HG03521 (cell line): ENCODE measurements at regions not wholly inside any gene's neighbourhood (a gene's known extent, or its start where the extent isn't known, plus 50 kb on each side); places are given as distances from the start of the nearest gene placed in this dataset.
"Not testable (repeated sequence)": the region's sequence is repeated elsewhere in the genome, so short reads cannot be mapped to it uniquely, and the experiment has no call there.

Experiments used
- ATAC-seq: cut with Tn5 transposase; IDR thresholded peaks from one replicate; pipeline ENCODE4 v1.9.1; 2021; ENCODE audit warnings: mild to moderate bottlenecking, moderate library complexity; ENCODE audit not compliant: unreplicated experiment

DNA sequence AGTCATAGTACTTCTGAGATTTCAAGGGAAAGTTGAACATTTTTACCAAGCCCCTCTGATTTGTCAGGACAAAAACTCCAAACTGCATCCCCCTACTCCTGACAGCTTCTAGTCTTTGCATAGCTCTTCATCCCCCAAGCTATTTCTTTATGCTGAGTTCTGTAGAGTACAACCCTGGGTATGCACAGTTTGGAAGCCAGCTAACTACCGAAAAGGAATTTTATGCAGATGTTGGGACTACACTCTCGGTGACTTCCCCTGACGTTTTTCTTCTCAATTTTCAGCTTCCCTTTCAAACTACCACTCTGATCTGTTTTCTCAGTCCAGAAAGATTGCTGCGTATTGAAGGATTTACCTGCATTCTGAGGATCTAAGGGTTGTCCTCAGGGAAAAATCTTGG, 1060.2 kb upstream of the ACVR2A start:
- no peak for ATAC-seq

DNA sequence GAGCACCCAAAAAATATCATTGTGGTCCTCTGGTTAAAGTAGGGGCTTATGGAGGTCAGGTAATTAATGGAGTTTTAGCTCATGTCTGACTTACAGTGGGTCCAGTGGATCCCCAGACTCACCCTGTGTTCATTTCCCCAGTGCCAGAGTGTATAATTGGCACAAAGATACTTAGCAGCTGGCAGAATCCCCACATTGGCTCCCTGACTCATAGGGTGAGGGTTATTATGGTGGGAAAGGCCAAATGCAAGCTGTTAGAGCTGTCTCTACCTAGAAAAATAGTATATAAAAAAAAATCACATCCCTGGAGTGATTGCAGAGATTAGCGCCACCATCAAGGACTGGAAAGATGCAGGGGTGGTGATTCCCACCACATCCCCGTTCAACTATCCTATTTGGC, 1067.6 kb upstream of the ACVR2A start:
- no peak for ATAC-seq

DNA sequence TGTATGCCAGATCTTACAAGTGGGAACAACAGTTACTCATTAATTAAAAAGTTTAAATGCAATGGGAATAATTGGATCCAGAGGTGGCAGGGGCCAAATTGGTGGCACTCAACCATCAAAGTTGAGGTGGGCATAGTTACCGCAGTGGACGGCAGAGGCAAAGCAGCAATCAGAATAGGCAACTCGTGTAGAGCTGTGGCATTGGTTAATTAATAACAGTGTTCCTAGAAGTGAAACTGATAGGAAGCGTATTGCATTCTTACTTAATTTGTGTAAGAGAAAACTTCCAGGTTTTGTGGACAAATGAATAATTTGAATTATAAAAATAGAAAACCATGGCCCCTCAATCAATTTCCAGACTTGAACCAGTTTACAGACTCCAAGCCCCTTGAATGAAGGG, 1068.2 kb upstream of the ACVR2A start:
- ATAC-seq, result no peak

DNA sequence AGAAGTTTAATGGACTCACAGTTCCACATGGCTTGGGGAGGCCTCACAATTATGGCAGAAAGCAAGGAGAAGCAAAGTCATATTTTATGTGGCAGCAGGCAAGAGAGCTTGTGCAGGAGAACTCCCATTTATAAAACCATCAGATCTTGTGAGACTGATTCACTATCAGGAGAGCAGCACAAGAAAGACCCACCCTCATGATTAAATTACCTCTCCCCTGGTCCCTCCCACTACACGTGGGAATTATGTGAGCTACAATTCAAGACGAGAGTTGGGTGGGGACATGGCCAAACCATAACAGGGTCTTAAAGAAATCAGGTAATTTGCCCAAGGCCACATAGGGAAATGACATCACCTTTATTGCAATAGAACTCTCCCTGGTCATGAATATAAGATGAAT, 1073.3 kb upstream of the ACVR2A start:
- ATAC-seq, result no peak

DNA sequence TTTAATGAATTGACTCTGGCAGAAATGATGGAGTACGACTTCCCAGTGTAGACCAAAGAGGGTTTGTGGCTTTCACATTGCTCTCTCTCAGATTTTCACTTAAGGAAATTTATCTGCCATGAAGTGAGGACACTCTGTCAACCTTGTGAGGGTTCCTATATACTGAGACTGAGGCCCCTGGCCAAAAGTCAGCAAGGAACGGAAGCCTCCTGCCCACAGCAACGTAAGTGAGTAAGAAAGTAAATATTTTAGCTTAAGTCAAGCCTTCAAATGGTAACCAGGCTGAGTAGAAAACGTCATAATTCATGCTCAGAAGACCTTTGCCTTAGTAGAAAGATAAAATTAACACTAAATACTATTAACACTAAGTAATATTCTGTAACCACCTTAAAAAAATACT, 1080.5 kb upstream of the ACVR2A start:
- ATAC-seq, result no peak

DNA sequence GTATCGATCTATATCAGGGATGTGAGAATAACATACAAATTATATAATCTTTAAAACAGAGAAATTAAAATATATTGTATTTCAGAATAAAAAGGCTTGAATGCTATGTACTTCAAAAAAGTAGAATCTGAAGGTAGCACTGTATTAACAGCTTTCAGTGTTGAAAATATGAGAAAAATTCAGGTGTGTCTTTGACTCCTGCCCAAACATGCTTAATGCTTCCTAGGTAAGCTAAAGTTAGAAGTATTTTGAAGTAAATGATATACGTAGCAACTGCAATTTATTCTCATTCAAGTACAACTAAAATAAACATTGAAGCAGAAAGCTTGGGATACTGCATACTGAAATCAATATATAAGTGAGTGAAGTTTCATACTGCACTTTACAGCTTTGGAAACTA, 1082.0 kb upstream of the ACVR2A start:
- no peak for ATAC-seq

DNA sequence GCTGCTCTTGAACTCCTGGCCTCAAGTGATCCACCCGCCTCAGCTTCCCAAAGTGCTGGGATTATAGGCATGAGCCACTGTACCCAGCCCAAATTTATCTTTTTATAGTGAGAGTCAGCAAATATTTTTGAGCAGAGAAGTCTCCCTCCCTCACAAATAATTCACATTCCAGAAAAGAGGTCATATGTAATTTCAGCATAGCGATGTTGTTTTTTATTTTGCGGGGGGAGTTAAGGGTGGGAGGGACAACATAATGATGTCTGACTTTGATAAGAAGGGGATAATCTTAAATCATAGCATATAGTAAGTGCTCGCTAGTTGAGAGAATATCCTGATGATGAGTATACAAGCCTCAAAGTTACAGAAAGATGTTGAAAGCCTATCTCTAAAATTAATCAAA, 1090.2 kb upstream of the ACVR2A start:
- no peak for ATAC-seq

DNA sequence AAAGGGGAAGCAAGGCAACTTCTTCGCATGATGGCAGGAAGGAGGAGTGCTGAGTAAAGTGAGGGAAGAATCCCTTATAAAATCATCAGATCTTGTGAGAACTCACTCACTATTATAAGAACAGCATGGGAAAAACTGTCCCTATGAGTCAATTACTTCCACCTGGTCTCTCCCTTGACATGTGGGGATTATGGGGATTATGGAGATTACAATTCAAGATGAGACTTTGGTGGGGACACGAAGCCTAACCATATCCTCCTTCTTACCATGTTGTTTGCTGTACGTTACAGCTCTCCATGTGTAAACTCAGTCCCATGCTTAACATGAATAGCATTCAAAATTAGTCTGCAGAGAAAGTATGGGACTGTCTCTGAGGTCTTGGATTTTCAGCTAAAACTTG, 1096.8 kb upstream of the ACVR2A start:
- ATAC-seq, result no peak

DNA sequence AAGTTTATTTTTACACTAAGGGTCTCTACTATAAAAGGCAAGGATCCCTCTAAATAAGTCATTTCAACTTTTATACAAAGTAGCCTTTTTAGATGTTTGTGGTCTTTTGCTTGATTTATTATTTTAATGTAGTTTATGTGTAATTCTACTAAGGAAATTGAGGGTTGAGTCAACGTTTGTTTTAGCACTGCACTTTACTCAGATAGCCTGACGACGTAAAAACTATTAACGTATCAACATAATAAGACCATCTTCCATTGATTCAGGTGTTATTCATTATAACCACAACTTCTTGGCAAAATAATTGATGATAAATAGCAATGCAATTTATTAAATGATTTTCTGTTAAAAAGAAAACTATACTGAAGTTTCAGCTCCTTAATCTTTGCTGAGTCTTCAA, 1103.6 kb upstream of the ACVR2A start:
- ATAC-seq, result no peak

DNA sequence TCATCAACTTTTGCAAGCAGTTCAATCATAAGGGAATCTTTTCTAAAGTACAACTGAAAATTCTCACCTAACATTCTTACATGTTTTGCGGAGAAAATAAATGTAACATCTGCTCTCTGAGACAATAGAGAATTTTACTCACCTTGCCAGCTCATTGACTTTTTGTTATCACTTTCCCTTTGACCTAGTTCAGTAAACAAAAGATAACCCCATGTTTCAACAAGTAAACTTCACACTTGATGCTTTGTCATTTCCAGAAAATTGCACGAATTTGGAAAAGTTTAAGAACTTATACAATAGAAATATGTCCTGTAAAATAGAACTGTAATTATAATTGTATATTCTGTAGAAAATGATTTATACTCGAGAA, 1110.0 kb upstream of the ACVR2A start:
- ATAC-seq, result no peak

DNA sequence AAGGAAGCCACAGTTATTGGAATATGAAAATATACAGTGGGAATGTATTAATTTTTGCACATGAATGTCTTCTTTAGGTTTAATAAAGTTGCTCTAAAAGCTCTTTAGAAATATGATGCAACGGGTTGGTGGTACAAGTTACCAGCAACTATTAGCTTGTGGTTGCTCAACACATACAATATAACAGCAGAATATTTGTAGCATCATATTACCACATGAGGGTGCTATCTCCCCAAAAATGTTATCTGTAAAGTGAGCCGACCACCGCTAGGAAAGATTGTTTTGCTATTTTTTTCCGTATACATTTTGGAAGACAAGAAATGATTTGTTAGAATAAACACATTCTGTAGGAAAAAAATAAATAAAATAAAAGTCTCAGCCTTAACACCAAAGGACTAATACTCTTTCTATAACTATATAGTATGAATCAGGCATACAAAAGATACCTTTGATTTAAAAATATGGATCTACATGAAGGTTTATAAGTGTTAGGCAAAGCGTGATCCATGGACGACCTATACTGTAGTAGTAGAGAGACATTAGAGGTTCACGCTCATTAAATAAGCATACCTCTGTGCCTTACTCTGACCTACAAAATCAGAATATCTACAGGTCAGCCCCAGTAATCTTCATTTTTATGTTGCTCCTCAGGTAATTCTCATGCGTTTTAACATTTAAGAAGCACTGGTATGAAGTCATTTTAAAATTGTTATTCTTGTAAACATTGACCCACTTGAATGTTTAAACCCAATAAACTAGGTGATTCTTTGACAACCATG, 1110.6 kb upstream of the ACVR2A start:
- peak; percentile 82 for ATAC-seq

DNA sequence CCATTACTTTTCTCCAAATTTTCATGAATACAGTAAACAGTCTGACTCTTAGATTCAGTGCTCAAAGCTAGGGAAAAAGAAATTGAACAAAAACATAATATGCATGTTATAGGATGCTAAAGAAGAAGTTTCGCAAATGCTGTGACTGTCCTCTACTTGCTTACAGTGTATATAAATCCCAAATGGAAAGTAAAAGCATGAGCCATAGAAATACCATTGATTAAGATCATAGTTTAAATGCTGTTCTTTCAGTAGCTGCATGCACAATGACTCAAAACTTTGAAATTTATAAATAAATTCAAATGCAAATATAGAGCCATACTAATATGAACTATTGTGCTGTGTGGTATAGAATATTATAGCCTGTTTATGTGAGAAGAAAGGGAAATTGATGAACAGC, 1113.9 kb upstream of the ACVR2A start:
- no peak for ATAC-seq

DNA sequence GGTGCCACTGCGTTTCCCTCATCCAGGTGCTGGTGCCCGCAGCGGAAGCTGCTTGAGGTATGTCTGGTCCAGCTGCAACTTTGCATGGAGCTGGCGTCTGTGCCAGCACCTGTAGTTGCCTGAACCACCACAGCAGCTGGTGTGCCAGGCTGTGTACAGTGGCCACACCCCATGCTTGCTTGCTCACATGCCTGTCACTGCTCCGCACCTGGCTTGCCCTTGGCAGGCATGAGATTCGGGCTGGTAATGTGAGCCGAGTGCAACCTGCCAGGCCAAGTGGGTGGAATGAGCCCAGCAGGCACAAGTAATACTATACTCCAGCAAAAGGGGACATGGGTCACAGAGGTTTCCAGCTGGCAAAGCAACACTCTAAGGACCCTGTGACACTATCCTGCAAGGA, 1123.3 kb upstream of the ACVR2A start:
- no peak for ATAC-seq

DNA sequence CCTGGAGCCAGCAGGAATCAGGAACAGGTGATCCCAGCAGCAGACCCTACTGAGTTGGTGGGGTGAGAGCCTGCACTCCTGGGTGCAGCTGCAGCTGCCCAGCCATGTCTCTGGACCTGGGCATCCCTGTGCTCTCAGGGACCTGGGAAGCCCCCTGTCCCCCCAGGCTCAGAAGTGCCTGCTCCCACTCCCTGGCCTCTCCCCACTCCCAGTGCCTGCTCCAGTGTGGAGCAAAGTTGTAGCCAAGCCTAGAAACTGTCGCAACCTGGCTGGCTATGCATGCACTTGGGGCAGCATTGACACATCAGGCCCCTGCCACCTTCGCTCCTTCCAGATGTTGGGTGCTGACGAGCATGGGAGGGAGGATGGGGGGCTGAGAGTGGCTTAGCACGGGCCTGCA, 1124.7 kb upstream of the ACVR2A start:
- ATAC-seq, result no peak

DNA sequence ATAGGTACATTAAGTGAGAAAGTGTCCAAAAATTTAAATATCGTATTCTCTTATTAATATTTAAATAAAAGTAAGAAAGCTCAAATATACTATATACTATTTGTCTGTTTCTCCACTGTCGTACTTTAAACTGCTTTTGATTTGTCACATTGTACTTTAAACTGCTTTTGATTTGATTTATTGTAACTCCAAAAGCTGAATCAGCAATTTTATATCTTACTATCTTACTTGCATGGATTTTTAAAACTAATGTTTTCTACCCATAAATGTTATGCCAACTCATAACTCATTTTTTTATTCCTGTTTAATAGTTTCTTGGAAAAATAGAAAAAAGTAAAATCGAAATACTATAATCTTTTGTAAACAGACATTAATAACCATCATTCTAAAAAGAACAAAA, 1128.2 kb upstream of the ACVR2A start:
- no peak for ATAC-seq

DNA sequence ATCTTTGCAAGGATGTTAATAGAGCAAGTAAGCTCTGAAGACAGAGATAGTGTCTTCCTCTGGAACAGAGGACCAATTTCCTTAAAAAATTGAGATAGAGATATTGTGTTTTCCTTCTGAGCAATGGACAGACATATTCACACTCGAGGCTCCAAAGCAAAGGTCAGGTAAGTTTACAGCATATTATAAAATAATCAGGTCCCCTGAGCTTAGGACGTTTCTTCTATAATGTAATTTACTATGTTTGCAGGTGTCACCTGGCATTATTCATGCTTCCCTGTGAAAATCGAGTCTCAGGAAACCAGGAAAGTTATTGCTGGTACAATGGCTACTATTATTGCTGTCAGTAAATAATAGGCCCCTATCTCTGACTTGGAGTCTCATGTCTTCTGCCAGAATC, 1135.8 kb upstream of the ACVR2A start:
- no peak for ATAC-seq

DNA sequence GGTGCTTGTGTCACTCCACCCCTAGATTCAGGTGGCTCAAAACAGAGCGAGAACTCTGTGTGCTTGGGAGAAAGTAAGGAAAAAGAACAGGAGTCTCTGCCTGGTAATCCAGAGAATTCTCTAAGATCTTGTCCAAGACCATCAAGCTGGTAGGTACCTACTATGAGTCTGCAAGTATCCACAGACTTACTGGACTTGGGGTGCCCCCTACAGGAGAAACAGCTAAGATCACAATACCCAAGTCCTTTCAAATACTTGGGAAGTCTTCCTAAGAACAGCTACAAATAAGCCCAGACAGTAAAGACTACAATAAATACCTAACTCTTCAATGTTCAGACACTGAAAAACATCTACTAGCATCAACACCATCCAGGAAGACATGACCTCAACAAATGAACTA, 1143.6 kb upstream of the ACVR2A start:
- ATAC-seq, result no peak

DNA sequence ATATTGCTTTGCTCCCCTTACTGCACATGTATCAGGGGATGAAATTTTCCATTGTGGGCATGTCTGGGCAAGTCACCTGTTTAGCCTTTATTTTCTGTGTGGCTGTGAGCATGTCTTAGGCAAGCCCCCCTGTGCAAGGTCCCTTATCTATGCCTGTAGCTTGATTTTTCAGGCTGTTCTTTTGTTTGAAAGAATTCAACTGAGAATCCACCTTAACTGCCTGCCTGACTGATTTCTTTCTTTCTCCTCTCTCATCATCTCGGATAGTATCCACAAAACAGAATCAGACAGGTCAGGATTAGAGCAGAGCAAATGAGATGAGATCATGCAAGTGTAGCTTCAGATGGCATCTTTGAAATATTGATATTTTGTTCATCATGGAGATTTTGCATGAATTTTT, 1147.5 kb upstream of the ACVR2A start:
- no peak for ATAC-seq

DNA sequence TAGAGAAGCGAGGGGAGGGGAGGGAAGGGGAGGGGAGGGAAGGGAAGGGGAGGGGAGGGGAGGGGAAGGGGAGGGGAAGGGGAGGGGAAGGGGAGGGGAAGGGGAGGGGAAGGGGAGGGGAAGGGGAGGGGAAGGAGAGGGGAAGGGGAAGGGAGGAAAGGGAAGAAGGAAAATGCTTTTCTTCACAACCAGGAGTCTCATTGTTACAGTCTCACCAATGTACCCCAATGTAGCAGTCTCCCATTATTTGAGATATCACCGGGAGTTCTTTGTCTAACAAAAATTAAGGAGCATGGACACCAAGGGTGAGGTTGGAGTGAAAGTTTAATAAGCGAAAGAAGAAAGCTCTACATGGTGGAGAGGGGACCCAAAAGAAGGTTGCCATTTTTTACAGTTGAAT, 1148.0 kb upstream of the ACVR2A start:
- not testable (repeated sequence) for ATAC-seq

DNA sequence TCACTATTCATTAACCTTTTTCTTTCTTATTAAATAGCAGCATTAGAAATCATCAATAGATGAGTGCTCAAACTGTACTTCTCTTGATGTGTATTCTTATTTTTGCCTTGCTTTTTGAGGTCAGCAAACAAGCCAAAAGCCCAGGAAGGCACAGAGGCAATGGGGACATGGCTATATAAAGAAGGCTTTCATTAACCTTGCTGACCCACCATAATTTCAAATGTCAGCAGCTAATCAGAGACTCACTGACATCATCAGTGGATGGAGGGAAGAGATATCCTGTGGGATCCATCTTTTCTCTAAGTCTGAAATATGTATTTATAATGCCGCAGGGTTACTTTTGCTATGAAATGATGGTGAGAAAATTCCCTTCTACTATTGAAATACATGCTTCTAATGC, 1162.8 kb upstream of the ACVR2A start:
- no peak for ATAC-seq

DNA sequence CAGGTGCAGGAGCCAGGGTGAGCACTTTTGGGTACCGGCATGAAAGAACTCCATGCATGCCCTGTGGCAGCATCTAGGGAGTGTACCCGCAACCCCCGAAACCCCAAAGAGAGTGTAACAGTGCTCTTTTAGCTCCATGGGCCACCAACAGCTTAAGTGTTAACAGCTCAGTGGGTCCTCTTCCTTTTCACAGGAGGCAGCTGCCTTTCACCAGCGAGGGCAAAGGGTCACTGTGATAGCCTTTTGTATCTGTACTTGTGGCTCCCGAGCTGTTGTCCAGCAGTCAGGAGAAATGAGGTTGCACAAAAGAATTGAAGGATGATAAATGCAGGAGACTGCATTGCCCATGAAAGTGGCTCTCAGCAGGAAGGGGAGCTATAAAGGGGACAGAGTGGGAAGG, 1166.3 kb upstream of the ACVR2A start:
- no peak for ATAC-seq

DNA sequence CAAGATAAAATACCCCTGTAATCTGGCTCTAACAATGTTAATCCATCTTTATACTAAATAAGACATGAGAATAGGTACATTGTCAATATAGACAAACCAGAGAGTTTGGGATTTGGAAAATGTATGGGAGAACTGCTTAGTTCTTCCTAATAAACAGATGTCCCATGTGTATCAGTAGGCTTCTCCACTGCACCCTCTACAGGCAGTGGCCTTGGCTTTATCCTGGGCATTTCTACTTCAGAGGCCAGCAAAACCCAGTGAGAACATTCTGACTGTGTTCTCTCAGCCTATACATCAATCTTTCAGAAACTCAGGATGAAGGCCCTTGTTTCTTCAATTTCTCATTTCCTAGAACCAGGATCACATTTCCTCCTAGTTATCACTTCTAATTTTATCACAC, 1167.5 kb upstream of the ACVR2A start:
- ATAC-seq, result no peak

DNA sequence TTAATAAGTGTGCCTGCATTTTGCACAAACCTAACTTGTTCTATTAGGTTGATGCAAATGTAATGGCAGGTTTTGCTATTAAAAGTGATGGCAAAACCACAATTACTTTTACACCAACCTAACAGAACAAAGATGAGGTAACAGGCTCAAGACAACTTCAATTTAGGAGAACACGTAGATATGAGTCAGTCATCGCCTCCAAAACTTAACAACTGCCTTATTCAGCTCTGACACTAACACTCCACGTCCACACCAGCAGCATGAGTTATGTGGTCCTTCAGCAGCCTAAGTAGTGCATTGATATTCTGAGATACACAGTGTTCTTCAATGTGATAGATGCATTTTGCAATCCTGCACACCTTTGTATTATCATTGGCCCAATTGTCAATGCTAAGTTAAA, 1175.1 kb upstream of the ACVR2A start:
- ATAC-seq, result no peak
